GM12892 (cell line): ENCODE measurements at regions not wholly inside any gene's neighbourhood (a gene's known extent, or its start where the extent isn't known, plus 50 kb on each side); places are given as distances from the start of the nearest gene placed in this dataset.

Source experiments
- POLR2A ChIP-seq: IDR thresholded peaks from 2 replicates; pipeline ENCODE4 v1.6.1; 2011; ENCODE audit warnings: low read depth, low read length, control low read depth
- POLR2AphosphoS5 ChIP-seq: IDR thresholded peaks from 2 replicates; pipeline ENCODE4 v1.6.1; 2011; ENCODE audit warnings: low read depth, low read length, control low read depth
- TAF1 ChIP-seq: IDR thresholded peaks from 2 replicates; pipeline ENCODE4 v1.6.1; 2011; ENCODE audit warnings: low read depth, mild to moderate bottlenecking, control low read depth, low read length, borderline replicate concordance

DNA sequence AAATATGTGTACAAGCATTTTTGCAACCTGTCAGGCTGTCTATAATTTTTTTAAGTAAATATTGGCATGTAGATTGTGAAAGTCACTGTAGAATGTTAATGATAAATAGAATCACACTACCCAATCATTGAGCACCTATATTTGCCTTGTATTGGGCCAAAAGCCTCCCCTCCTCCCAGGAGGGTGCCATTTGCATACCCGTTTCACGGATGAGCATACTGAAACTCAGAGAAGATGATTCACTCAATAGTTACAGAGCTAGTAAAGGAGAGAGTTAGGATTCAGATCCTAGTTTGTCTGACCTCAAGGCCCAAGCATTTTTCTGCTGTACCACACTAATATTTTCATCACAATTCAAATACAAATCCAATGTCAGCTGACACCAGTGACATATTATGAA is 299.7 kb upstream of the CDH11 start:
- TF ChIP-seq POLR2AphosphoS5 (no peak), POLR2A (no peak), TAF1 (no peak)
